GM10266 (cell line): ENCODE measurements at regions not wholly inside any gene's neighbourhood (a gene's known extent, or its start where the extent isn't known, plus 50 kb on each side); places are given as distances from the start of the nearest gene placed in this dataset.

Experiments
- DNase-seq: peaks from one replicate; pipeline ENCODE4 v3.0.0; 2012; ENCODE audit errors: extremely low spot score
- TF ChIP-seq, protein P1 (sequence below): IDR thresholded peaks from 2 replicates; pipeline ENCODE4 v1.5.1; 2012; ENCODE audit warnings: mild to moderate bottlenecking, low read depth; ENCODE audit not compliant: control insufficient read depth, insufficient read depth; ENCODE audit errors: missing control alignments

DNA sequence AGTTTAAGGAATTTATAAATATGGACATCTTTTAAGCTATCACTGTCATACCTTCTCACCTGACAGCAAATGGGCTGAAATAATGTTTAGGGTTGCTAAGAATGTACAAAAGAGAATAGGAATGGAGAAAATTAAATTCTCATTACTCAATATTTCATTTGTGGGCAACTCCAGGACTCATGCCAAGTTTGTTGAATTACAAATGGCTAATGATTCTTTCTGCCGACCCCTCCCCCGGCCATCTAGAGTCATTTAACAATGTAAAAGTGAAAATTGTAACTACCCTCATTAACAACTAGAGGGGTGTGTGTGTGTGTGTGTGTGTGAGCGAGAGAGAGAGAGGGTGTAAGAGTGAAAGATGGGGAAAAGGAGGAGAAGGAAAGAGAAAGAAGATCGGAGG is 708.5 kb upstream of the FAM98A start:
- TF ChIP-seq, protein P1, sequence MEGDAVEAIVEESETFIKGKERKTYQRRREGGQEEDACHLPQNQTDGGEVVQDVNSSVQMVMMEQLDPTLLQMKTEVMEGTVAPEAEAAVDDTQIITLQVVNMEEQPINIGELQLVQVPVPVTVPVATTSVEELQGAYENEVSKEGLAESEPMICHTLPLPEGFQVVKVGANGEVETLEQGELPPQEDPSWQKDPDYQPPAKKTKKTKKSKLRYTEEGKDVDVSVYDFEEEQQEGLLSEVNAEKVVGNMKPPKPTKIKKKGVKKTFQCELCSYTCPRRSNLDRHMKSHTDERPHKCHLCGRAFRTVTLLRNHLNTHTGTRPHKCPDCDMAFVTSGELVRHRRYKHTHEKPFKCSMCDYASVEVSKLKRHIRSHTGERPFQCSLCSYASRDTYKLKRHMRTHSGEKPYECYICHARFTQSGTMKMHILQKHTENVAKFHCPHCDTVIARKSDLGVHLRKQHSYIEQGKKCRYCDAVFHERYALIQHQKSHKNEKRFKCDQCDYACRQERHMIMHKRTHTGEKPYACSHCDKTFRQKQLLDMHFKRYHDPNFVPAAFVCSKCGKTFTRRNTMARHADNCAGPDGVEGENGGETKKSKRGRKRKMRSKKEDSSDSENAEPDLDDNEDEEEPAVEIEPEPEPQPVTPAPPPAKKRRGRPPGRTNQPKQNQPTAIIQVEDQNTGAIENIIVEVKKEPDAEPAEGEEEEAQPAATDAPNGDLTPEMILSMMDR: no peak

DNA sequence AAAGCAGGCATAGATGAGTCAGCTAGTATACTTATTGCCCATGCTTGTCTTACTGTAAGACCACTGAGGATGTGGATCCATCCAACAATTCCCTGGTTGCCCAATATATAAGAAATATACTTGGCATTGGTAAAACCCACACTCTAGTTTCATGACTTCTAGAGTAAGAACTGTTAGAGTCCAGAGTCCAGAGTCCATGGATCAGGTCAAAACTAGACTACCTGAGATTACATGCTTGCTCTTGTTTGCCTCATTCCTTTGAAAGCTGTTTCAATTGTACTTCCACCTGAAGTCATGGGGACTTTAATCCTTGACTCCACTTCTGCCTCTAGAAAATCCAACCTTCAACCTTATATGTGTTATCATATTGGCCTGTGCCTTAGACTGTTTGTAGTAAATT is 707.6 kb upstream of the FAM98A start:
- TF ChIP-seq, protein P1: no peak

More for the DNA sequence above, 708.5 kb upstream of the FAM98A start:
- no peak for DNase-seq

DNA sequence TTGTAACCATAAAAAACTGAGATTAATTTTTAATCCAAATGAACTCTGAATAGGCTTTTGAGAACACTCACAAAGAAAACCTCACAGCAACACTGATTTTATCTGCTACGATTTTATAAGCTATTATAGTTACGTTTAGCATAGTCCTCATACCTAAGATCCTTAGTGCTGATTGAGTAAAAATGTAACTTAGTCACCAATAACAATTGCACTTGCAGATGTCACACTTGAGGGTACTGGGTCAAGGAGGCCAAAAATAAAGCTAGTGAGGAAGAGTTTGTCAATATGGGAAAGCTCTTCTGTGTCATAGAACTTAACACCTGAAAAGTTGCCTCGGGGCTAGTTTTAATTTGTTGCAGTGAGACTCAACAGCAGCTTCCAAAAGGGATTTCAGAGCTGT is 706.5 kb upstream of the FAM98A start:
- DNase-seq: no peak
- TF ChIP-seq, protein P1: no peak

More for the DNA sequence above, 707.6 kb upstream of the FAM98A start:
- DNase-seq: no peak

DNA sequence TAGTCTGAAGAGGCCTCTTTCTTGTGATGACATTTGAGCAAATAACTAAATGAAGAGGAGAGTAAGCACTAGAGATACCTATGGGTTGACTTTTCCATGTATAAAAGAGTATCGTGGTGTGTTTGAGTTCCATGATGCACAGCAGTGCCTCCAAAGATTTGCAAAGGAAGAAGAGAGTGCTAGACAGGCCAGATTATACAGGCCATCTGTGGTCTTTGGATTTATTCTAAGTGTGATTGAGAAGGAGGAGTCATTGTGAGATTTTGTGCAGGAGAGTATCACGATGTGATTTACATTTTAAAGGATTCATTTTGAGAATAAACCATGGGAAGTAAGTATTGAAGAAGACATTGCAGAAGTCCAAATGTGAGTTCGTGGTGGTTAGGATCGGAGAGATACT is 695.9 kb upstream of the FAM98A start:
- DNase-seq: no peak
- TF ChIP-seq, protein P1: no peak

DNA sequence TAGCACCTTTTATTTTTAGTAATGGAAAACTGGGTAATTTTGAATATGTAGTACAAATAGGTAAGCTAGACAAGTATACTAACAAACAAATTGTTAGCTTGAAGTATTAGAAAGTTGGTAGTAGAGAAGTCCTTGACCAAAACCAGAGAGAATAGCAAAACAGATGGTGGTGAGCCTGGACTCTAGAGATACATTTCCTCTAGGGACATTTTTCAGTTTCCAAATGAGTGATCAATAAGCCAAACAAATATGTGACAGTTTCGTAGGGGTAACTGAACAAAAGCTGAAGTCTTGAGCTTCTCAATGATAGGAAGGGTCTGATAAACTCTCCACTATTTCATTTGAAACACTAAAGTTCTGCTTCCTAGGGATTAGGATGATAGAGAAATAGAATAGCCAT is 692.0 kb upstream of the FAM98A start:
- TF ChIP-seq, protein P1: no peak
- DNase-seq: no peak

DNA sequence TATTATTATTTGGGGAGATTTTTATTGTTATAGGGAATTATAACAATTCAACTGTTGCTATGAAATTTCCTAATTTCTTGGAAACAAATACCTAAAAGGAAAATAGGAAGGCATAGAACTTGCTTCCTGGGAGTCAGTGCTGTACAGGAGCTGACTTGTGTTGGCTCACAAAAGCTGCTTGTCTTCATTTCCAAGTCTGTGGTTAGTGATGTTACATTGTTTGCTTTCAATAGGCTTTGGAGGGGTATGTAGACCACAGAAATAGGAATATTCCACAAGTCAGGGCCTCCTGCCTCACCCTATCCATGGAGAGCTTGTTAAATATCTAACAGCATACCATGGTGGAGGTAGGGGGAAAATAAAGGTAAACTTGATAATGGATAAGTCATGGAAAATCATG is 688.9 kb upstream of the FAM98A start:
- TF ChIP-seq, protein P1: no peak
- DNase-seq: no peak

DNA sequence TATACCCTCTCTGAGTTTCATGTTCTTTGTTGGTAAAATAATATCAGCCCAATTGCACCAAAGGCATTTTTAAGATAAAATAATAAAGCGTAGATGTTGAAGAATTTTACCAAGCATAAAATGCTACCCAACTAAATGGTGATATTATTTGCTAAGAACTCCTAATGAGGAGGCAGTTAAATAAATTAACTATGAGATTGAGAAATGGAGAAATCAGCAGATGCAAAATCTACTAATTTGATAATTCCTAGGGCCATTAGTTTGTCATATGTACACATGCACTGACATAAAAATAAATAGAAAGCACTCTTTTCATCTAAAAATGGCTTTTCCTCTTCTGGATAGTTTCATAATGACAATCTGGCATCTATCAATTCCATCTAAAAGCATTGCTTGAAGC is 681.5 kb upstream of the FAM98A start:
- TF ChIP-seq, protein P1: no peak

More for the DNA sequence above, 681.5 kb upstream of the FAM98A start:
- DNase-seq: no peak
